H1 (cell line): ENCODE measurements at regions not wholly inside any gene's neighbourhood (a gene's known extent, or its start where the extent isn't known, plus 50 kb on each side); places are given as distances from the start of the nearest gene placed in this dataset.
A peak's percentile ranks its signal among the peaks of the same experiment; 100 is the strongest.

Experiments
- CTCF ChIA-PET: fragments of 300-600 bp; sonication (Branson Sonifier 250); formaldehyde crosslinking; loops from one replicate; lab custom pipeline; 2021; ENCODE audit not compliant: partially characterized antibody; lab: Charles Lee
- POLR2A ChIA-PET: fragments of 300-600 bp; sonication (Branson Sonifier 250); formaldehyde crosslinking; loops from one replicate; lab custom pipeline; 2021; ENCODE audit warnings: inconsistent platforms; ENCODE audit not compliant: partially characterized antibody; lab: Charles Lee
- DNase-seq, 2 experiments: peaks; one replicate each; pipeline versions ENCODE4 v3.0.0 to v3.0.0-alpha.2; 2010 to 2022; ENCODE audit warnings: low spot score in 2 of 2, low read depth in 1 of 2, mixed read lengths in 1 of 2
- FAIRE-seq: peaks from 2 replicates; lab custom pipeline; 2011; peaks lifted over from hg19 to GRCh38; lab: Jason Lieb, UNC
- H2AFZ ChIP-seq: 2 replicates; pipeline ENCODE4 v1.8.1; 2012; ENCODE audit warnings: low read length, inconsistent platforms
- H2AK5ac ChIP-seq: 2 replicates; pipeline ENCODE4 v1.6.1; 2013; ENCODE audit warnings: low read depth, low read length
- H2BK120ac ChIP-seq: replicated peaks from 2 replicates; pipeline ENCODE3; 2013; ENCODE audit warnings: low read depth, low read length, inconsistent platforms
- H2BK12ac ChIP-seq: 2 replicates; pipeline ENCODE4 v1.6.1; 2013; ENCODE audit warnings: low read depth, low read length
- H2BK15ac ChIP-seq: 2 replicates; pipeline ENCODE4 v1.6.1; 2013; ENCODE audit warnings: low read length
- H2BK20ac ChIP-seq: 2 replicates; pipeline ENCODE4 v1.6.1; 2013; ENCODE audit warnings: low read length
- H2BK5ac ChIP-seq: 2 replicates; pipeline ENCODE4 v1.6.1; 2013; ENCODE audit warnings: low read depth, low read length
- H3K14ac ChIP-seq: 2 replicates; pipeline ENCODE4 v1.6.1; 2013; ENCODE audit warnings: inconsistent platforms; ENCODE audit not compliant: insufficient read length
- H3K18ac ChIP-seq: 2 replicates; pipeline ENCODE4 v1.6.1; 2013; ENCODE audit warnings: low read length; ENCODE audit errors: extremely low read depth
- H3K23ac ChIP-seq: 2 replicates; pipeline ENCODE4 v1.6.1; 2013; ENCODE audit warnings: inconsistent platforms; ENCODE audit not compliant: insufficient read length
- H3K23me2 ChIP-seq: 2 replicates; pipeline ENCODE4 v1.6.1; 2013; ENCODE audit warnings: low read depth, low read length
- H3K27ac ChIP-seq: 2 replicates; pipeline ENCODE4 v1.6.1; 2011; ENCODE audit warnings: low read depth, low read length, inconsistent platforms
- H3K27me3 ChIP-seq, 4 experiments: replicated peaks in 1 of 4; 1 replicate in 1 of 4; 2 replicates in 3 of 4; pipeline versions ENCODE4 v1.6.1 to v1.8.1; 2011 to 2013; ENCODE audit warnings: low read length in 3 of 4, mild to moderate bottlenecking in 3 of 4, inconsistent platforms in 2 of 4, mixed read lengths in 2 of 4, moderate library complexity in 1 of 4; ENCODE audit not compliant: control insufficient read depth in 3 of 4, insufficient read depth in 3 of 4; ENCODE audit errors: extremely low read depth in 1 of 4
- H3K36me3 ChIP-seq, 4 experiments: 2 replicates each; pipeline versions ENCODE4 v1.6.1 to v1.8.1; 2011 to 2013; ENCODE audit warnings: mild to moderate bottlenecking in 4 of 4, low read length in 3 of 4, moderate library complexity in 2 of 4, control low read depth in 1 of 4, inconsistent platforms in 1 of 4; ENCODE audit not compliant: insufficient read depth in 4 of 4, control insufficient read depth in 2 of 4
- H3K4ac ChIP-seq: replicated peaks from 2 replicates; pipeline ENCODE3; 2013; ENCODE audit warnings: low read length, low read depth, mixed read lengths, inconsistent platforms; ENCODE audit not compliant: insufficient read length
- H3K4me1 ChIP-seq, 4 experiments: replicated peaks in 1 of 4; 1 replicate in 1 of 4; 2 replicates in 3 of 4; pipeline versions ENCODE4 v1.6.1 to v1.8.1; 2011 to 2013; ENCODE audit warnings: low read length in 3 of 4, inconsistent platforms in 2 of 4, mixed read lengths in 1 of 4; ENCODE audit not compliant: insufficient read depth in 4 of 4, control insufficient read depth in 3 of 4
- H3K4me2 ChIP-seq, 2 experiments: 2 replicates each; pipeline versions ENCODE4 v1.6.1 to v1.8.1; 2011 to 2013; ENCODE audit warnings: low read depth in 2 of 2, low read length in 2 of 2, control low read depth in 1 of 2, inconsistent platforms in 1 of 2, mild to moderate bottlenecking in 1 of 2; ENCODE audit not compliant: insufficient read depth in 1 of 2
- H3K4me3 ChIP-seq, 4 experiments: fragments of 200-600, 300-600 bp in 1 of 4; sonication (generic), shearing (Covaris generic), sonication (Bioruptor Twin) in 1 of 4; 2 replicates each; pipeline versions ENCODE4 v1.5.1 to v1.8.1; 2011 to 2016; ENCODE audit warnings: low read length in 4 of 4, low read depth in 3 of 4, control low read depth in 2 of 4, inconsistent platforms in 2 of 4, mild to moderate bottlenecking in 2 of 4, mixed read lengths in 1 of 4, moderate library complexity in 1 of 4; ENCODE audit not compliant: insufficient read depth in 2 of 4; ENCODE audit errors: extremely low read depth in 1 of 4
- H3K56ac ChIP-seq: replicated peaks from 2 replicates; pipeline ENCODE3; 2013; ENCODE audit warnings: low read depth, mild to moderate bottlenecking, mixed read lengths, low read length, inconsistent platforms; ENCODE audit not compliant: insufficient read length
- H3K79me1 ChIP-seq: 2 replicates; pipeline ENCODE4 v1.6.1; 2013; ENCODE audit warnings: low read depth, low read length, control low read depth
- H3K79me2 ChIP-seq, 2 experiments: 2 replicates each; pipeline versions ENCODE4 v1.6.1 to v1.8.1; 2012 to 2013; ENCODE audit warnings: low read length in 2 of 2, mild to moderate bottlenecking in 2 of 2, inconsistent platforms in 1 of 2; ENCODE audit not compliant: insufficient read depth in 2 of 2, control insufficient read depth in 1 of 2
- H3K9ac ChIP-seq, 4 experiments: replicated peaks in 1 of 4; 1 replicate in 1 of 4; 2 replicates in 3 of 4; pipeline versions ENCODE4 v1.6.1 to v1.8.1; 2011 to 2013; ENCODE audit warnings: low read depth in 3 of 4, low read length in 3 of 4, control low read depth in 2 of 4, mild to moderate bottlenecking in 2 of 4, moderate library complexity in 2 of 4, inconsistent platforms in 1 of 4; ENCODE audit errors: extremely low read depth in 1 of 4
- H3K9me3 ChIP-seq, 2 experiments: 2 replicates each; pipeline versions ENCODE4 v1.6.1 to v1.8.1; 2012 to 2013; ENCODE audit warnings: mild to moderate bottlenecking in 2 of 2, moderate library complexity in 2 of 2, control low read depth in 1 of 2, inconsistent platforms in 1 of 2, low read depth in 1 of 2, low read length in 1 of 2, mixed read lengths in 1 of 2; ENCODE audit not compliant: insufficient read depth in 2 of 2
- H4K20me1 ChIP-seq, 2 experiments: replicated peaks in 1 of 2; 2 replicates each; pipeline versions ENCODE3 to v1.8.1; 2011 to 2013; ENCODE audit warnings: inconsistent platforms in 2 of 2, low read length in 2 of 2, mild to moderate bottlenecking in 1 of 2; ENCODE audit not compliant: insufficient read depth in 2 of 2, control insufficient read depth in 1 of 2
- H4K5ac ChIP-seq: 2 replicates; pipeline ENCODE4 v1.6.1; 2013; ENCODE audit warnings: low read length, low read depth, mixed read lengths, inconsistent platforms; ENCODE audit not compliant: insufficient read length
- H4K8ac ChIP-seq: 2 replicates; pipeline ENCODE4 v1.8.0; 2013; ENCODE audit warnings: mild to moderate bottlenecking, moderate library complexity, low read length, inconsistent platforms; ENCODE audit not compliant: insufficient read depth; ENCODE audit errors: extremely low read depth
- H4K91ac ChIP-seq: replicated peaks from 2 replicates; pipeline ENCODE3; 2013; ENCODE audit warnings: low read length, mixed read lengths, inconsistent platforms; ENCODE audit not compliant: insufficient read length
- POLR2AphosphoS5 ChIP-seq: IDR thresholded peaks from 2 replicates; pipeline ENCODE4 v1.6.1; 2011; ENCODE audit warnings: low read depth, low read length
- TAF1 ChIP-seq: IDR thresholded peaks from 2 replicates; pipeline ENCODE4 v1.6.1; 2011; ENCODE audit warnings: mild to moderate bottlenecking, low read depth, low read length
- TCF12 ChIP-seq: IDR thresholded peaks from 2 replicates; pipeline ENCODE4 v1.6.1; 2011; ENCODE audit warnings: low read depth, mild to moderate bottlenecking, low read length
- ZNF274 ChIP-seq: IDR thresholded peaks from 2 replicates; pipeline ENCODE4 v1.7.0; 2012; ENCODE audit warnings: low read length, borderline replicate concordance; ENCODE audit errors: extremely low read depth
- WGBS, 2 experiments: shearing (Covaris generic) in 1 of 2; methylation state at CpG; one replicate each; pipeline versions ENCODE4 v1.1.6 to v1.1.7; 2013 to 2015; ENCODE audit warnings: low lambda C conversion rate in 2 of 2, mixed read lengths in 2 of 2, inconsistent platforms in 1 of 2, low coverage in 1 of 2, missing lambda C conversion rate in 1 of 2; ENCODE audit not compliant: insufficient replicate concordance in 2 of 2, insufficient coverage in 1 of 2, insufficient read length in 1 of 2; ENCODE audit errors: extremely low coverage in 1 of 2, missing lambda C conversion rate in 1 of 2; 5-methylcytosine and 5-hydroxymethylcytosine counted together
- TF ChIP-seq, protein P1 (sequence below): IDR thresholded peaks from 2 replicates; pipeline ENCODE4 v1.6.1; 2011; ENCODE audit warnings: low read length, improper control_type of control experiment

DNA sequence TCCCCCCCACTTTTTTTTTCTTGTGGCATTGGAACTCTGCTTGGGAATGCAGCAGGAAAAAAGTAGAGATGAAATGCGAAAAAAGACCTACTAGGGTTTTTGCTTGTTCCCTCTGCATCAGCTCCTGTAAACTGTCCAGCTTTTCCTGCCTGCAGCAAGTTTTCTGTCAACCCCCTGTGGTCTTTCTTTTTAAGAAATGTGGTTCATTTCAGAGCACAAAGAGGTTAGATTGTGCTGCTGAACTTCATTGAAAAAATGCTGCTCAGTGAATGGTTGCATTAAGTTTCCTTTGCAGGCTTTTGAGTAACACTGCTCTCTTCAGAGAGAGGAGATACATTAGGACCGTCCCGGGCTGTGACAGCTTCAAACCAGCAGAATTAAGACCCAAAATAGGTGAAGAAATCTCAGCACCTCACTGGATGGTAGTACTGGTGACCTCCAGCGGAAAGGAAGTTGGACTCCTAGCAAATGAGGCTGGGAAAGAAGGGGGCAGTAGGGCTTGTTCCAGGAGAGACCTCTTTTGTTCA lies 80.7 kb downstream of the NDUFS5 start:
- Histone ChIP-seq H2AK5ac (no peak overlapping the region), H4K5ac (no peak overlapping the region), H3K4me3 (peak overlapping the region; percentile 84 to 94 (median 92); a peak in 7 of 8 replicates), H3K4ac (peak overlapping the region; percentile 0), H4K20me1 (no peaks in the 10 kb centered on the region), H3K4me2 (peak overlapping the region; percentile 79 to 97), H4K91ac (no peak overlapping the region), H3K36me3 (no peaks in the 10 kb centered on the region), H3K79me2 (peaks cover 22 to 77% of the 10 kb centered on the region in 2 experiments), H2BK15ac (no peak overlapping the region), H3K9me3 (no peaks in the 10 kb centered on the region), H3K23me2 (peaks cover 16% of the 10 kb centered on the region), H2BK120ac (no peak overlapping the region), H3K18ac (peak overlapping the region; percentile 65; the same call in 1 of the 2 replicates), H4K8ac (no peak overlapping the region), H3K9ac (peak overlapping the region in 3 of 4 experiments; percentile 39 to 77 (median 40); a peak in 4 of 7 replicates), H3K14ac (no peak overlapping the region), H2AFZ (no peak overlapping the region), H3K79me1 (no peaks in the 10 kb centered on the region), H3K27ac (peak overlapping the region; percentile 17; the same call in 1 of the 2 replicates), H3K23ac (no peak overlapping the region), H3K27me3 (no peaks in the 10 kb centered on the region), H2BK20ac (peak overlapping the region; percentile 9; the same call in 1 of the 2 replicates), H3K56ac (no peak overlapping the region), H2BK12ac (no peak overlapping the region), H3K4me1 (peaks cover 23 to 37% (median 25%) of the 10 kb centered on the region in 4 experiments), H2BK5ac (0 out of 2 replicates have a peak overlapping the region, but pooled peaks have one; percentile 36)
- WGBS, 2 experiments = 12% methylated on average over 4 of the region's 4 CpGs; no CpG with 5 or more reads in 1 of the 2 experiments
- no peak for FAIRE-seq
- TF ChIP-seq TAF1 (0 out of 2 replicates have a peak, but pooled peaks have one; percentile 12), TCF12 (no peak), POLR2AphosphoS5 (0 out of 2 replicates have a peak, but pooled peaks have one; percentile 52), ZNF274 (no peak)
- TF ChIP-seq, protein P1, sequence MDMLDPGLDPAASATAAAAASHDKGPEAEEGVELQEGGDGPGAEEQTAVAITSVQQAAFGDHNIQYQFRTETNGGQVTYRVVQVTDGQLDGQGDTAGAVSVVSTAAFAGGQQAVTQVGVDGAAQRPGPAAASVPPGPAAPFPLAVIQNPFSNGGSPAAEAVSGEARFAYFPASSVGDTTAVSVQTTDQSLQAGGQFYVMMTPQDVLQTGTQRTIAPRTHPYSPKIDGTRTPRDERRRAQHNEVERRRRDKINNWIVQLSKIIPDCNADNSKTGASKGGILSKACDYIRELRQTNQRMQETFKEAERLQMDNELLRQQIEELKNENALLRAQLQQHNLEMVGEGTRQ = peak; percentile 8; the same call in 1 of the 2 replicates
- DNase-seq = no peak
- ChIA-PET CTCF (interaction anchor here (1.1 to 7.0 kb wide), 12 partner anchors 10 to 152 kb away, joined by 3 to 79 read pairs (median 6); no protein-coding TSS in a partner anchor), POLR2A (interaction anchor here (0.6 to 11.0 kb wide), 29 partner anchors 8 to 317 kb away, joined by 3 to 71 read pairs (median 5); no protein-coding TSS in a partner anchor)
